GM18502 (cell line): ENCODE measurements at regions not wholly inside any gene's neighbourhood (a gene's known extent, or its start where the extent isn't known, plus 50 kb on each side); places are given as distances from the start of the nearest gene placed in this dataset.

Experiments used
- ATAC-seq: cut with Tn5 transposase; IDR thresholded peaks from one replicate; pipeline ENCODE4 v1.9.1; 2021; ENCODE audit warnings: mild to moderate bottlenecking; ENCODE audit not compliant: unreplicated experiment, poor library complexity

- ATAC-seq = no peak
Measured at GRCh38 chr3:111338059-111338698, 203.8 kb upstream of the CD96 start.

DNA sequence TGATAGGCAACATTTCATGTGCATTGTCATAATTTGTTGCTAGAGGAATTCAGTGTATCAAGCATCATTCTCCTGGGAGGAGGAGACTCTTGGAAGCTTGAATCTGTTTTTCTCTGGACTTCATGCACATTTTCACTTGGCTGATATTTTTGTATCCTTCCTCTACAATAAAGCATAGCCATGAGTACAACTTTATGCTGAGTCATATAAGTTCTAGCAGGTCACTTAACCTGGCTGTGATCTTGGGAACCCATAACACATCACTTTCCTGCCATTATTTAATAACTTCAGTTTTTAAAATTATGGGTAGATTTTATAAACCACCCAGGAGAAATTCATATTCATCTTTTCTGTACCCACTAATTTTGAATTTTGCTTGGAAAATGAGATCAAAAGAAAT lies 203.0 kb upstream of the CD96 start:
- ATAC-seq = no peak

DNA sequence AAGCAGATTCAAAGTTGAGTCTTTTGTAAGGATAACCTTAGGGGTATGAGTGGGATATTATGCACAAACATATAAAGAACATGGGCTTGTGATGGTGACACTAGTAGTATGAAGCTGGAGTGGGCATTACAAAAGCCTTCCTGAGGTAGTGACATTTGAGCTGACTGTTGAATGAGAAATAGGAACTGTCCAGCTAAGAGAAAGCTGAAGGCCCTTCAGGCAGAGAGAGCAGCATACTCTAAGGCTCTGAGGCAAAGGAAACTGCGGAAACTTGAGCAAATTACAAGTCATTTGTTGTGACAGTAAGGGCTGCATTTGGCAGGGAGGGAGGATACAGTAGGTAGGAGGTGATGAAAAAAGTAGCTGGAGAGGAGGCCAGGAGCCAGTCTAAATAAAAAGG lies 190.7 kb upstream of the CD96 start:
- ATAC-seq = no peak

GRCh38 chr3:111352585-111352984 lies 189.4 kb upstream of the CD96 start:
- ATAC-seq = no peak

DNA sequence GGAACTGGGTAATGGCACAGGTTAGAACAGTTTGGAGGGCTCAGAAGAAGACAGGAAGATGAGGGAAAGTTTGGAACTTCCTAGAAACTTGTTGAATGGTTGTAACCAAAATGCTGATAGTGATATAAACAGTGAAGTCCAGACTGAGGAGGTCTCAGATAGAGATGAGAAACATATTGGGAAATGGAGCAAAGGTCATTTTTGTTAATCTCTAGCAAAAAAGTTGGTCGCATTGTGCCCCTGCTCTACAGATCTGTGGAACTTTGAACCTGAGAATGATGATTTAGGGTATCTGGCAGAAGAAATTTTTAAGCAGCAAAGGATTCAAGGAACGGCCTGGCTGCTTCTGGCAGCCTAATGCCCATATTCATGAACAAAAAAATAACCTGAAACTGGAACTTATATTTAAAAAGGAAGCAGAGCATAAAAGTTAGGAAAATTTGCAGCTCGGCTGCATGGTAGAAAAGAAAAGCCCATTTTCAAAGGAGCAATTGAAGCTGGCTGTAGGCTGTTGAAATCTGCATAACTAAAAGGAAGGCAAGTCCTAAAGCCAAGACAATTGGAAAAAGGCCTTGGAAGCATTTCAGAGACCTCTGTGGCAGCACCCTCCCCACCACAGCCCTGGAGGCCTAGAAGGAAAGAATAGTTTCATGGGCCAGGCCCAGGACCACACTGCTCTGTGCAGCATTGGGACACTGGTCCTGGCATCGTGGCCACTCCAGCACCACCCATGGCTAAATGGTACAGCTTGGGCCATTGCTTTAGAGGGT lies 182.6 kb upstream of the CD96 start:
- ATAC-seq = no peak

DNA sequence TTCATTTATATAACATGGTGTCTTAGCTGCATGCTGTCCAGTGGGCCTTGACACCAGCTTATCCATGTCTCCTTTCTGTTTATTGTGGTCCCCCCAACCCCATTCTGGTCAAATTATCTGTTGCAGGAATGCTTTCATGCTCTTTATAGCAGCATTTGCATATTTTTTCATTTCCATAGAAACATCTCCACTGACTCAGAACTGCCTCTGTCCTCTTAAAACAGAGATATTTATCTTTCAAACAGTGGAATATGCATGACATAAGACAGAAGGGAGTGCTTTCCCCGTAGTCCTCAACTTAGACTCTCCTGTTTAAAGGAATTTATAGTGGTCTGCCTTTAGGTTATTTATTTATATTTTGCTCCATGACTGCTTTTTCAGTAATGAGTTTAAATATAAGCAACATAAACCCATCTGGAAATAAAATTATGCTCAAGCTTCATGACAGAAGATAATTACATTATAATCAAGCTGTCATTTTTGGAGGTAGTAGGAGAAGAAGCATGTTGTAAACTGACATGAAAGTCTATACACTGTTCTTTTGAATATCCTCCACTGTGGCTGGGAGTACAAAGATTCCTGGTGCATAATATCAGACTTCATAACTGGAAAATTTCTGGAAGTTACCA lies 179.5 kb upstream of the CD96 start:
- ATAC-seq = no peak

GRCh38 chr3:111366515-111366914 lies 175.5 kb upstream of the CD96 start:
- ATAC-seq = no peak

GRCh38 chr3:111368056-111368455 lies 173.9 kb upstream of the CD96 start:
- ATAC-seq = no peak

DNA sequence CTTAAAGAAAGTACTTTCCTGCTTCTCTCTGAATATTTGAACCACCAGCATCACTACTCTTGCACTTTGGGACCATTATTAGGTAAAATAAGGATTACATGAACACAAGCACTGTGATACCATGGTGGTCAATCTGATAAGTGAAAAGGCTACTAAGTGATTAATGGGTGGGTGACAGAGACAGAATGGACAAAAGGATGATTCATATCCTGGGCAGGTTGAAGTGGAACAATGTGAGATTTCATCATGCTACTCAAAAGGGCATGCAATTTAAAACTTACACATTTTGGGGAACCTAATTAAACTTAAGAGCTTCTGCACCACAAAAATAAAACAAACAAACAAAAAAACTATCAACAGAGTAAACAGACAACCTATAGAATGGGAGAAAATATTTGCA lies 172.0 kb upstream of the CD96 start:
- no peak for ATAC-seq

DNA sequence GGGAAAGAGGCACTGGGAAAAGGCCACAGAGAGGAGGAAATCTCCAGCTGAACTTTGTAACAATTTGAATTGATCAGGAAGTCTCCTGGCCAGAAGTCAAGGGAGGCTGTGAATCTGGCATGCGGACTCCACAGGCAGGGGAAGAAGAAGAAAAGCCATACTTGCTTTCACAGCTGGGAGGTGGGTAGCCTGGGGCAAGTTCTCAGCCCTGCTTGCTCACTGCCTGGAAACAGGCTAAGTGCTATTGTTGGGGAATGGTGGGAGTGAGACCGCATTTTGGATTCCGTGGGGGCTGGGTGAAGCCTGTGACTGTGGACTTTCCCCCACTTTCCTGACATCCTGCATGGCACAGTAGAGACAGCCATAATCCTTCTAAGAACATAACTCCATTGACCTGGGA lies 168.8 kb upstream of the CD96 start:
- ATAC-seq = no peak

- no peak for ATAC-seq
Measured at GRCh38 chr3:111373861-111374260, 168.1 kb upstream of the CD96 start.

DNA sequence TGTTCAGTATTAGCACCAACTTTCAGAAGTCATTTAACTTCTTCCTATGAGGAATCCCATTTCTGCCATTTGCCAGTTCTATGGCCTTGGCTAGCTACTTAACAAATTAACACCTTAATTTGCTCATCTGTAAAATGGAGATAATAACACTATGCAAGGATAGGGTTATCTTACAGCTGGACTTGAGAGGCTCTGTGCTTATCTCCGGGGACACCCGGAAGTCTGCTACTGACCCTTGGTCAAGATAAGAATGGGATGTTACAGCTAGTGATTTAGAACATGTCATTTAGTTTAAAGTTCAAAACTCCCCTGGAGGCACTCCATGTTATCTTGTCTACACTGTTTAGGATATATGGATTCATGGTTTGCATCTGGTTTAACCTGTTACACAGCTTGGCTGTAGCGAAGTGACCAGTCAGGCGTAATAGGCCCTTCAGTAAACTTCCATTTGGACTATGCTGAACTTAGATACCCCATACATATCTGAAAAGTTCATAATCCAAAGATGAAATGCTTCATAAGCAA lies 156.0 kb upstream of the CD96 start:
- ATAC-seq = no peak

DNA sequence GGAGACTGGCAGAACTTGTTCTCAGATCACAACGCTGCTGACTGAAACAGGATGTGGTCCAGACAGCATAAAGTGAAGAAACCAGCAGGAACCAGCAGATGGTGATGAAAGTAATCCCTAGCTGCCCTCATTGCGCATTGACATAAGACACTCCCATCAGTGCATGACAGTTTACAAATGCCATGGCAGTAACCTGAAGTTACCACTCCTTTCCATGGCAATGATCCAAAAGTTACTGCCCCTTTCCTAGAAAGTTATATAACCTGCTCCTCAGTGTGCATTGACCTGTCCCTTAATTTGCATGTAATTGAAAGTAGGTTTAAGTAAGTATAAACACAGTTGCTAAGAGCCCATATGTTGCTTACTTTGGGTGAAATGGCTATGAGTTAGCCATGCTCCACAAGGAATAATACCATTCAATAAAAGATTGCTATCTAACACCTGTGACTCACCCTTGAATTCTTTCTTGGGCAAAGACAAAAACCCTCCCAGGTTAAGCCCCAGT lies 149.1 kb upstream of the CD96 start:
- no peak for ATAC-seq

DNA sequence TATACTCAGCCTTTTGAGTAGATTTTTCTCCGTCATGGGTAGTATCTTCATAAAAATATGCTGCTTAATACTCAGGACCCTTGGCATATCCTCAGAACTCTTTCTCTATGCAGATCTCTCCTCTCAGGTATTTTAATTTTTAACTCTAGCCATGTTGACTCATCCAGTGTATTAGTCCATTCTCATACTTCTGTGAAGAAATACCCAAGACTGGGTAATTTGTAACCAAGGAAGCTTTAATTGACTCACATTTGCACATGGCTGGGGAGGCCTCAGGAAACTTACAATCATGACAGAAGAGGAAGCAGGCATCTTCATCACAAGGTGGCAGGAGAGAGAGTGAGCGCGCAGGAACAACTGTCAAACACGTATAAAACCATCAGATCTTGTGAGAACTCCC lies 129.3 kb upstream of the CD96 start:
- ATAC-seq = no peak

DNA sequence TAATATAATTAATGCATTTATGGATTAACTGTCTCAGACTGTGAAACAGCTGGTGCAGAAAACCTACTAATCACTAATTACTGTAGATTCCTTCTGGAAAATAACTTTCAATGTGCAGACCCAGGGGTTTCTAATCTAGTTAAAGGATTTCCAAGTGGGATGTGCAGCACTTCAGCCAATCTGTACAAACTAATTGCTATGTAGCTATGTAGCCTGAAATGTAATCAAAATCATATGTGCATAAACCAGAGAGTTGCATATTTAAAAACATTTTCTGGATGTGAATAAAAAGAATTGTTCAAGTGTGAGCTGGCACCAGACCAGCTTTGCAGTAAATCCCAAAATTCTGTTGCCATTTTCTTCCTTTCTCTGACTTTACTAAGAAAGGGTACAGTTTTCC lies 127.5 kb upstream of the CD96 start:
- no peak for ATAC-seq

- ATAC-seq = no peak
Measured at GRCh38 chr3:111415018-111415417, 127.0 kb upstream of the CD96 start.

DNA sequence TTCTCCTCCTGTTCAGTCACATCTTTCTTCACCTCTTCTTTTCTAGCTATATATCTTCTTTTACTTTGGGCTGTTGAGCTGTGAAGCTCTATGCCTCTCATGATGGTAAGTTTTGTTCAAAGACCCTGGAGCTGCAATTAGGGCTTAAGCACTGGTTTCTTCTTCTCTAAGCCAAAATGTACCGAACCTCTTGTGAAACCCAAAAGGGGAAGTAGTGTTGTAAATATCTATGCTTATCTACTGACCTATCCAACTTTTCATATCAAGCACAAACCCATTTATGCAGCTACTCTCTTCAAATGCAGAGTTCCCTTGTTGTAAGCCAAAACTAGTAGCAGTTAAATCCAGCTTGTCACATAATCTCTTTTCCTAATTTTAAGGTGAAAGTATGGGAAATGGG lies 123.6 kb upstream of the CD96 start:
- ATAC-seq = no peak

- ATAC-seq = no peak
Measured at GRCh38 chr3:111428301-111428700, 113.7 kb upstream of the CD96 start.

DNA sequence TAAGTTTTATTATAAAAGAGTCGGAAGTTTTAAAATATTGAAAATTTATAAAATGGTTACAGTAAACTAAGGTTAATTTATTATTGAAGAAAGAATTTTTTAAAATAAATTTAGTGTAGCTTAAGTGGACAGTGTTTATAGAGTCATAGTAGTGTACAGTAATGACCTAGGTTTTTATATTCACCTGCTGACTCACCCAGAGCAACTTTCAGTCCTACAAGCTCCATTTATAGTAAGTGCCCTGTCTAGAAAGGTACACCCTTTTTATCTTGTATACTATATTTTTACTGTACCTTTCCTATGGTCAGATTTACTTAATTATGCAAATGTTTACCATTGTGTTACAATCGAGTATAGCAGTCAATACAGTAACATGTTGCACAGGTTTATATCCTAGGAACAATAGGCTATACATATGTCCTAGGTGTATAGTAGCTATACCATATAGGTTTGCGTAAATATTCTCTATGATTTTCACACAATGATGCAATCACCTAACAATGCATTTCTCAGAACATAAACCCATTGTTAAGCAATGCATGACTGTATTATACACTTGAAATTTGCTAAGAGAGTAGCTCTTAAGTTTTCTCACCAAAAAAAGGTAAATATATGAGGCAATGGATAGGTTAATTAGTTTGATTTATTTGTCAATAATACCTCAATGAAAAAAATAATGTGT lies 106.9 kb upstream of the CD96 start:
- no peak for ATAC-seq

- no peak for ATAC-seq
Measured at GRCh38 chr3:111438283-111438682, 103.7 kb upstream of the CD96 start.

- no peak for ATAC-seq
Measured at GRCh38 chr3:111454551-111454950, 87.4 kb upstream of the CD96 start.
